Naive thymus-derived CD4-positive, alpha-beta T cell (primary cell): ENCODE measurements at regions not wholly inside any gene's neighbourhood (a gene's known extent, or its start where the extent isn't known, plus 50 kb on each side); places are given as distances from the start of the nearest gene placed in this dataset.

ENCODE experiments used
- ATAC-seq: fragments of 150-1000 bp; cut with Tn5 transposase; 2 replicates; pipeline ENCODE4 v1.10.0; 2021; ENCODE audit warnings: mild to moderate bottlenecking, moderate library complexity
- CTCF ChIA-PET: fragments of 350-600 bp; sonication (Branson Sonifier 250); formaldehyde crosslinking; loops from one replicate; lab custom pipeline; 2021; ENCODE audit warnings: antibody characterized with exemption; lab: Charles Lee
- POLR2A ChIA-PET: fragments of 350-600 bp; sonication (Branson Sonifier 250); formaldehyde crosslinking; loops from one replicate; lab custom pipeline; 2021; ENCODE audit warnings: antibody characterized with exemption, inconsistent platforms; lab: Charles Lee
- DNase-seq, 9 donors: peaks; one replicate each; pipeline versions ENCODE4 v3.0.0 to v3.0.0-alpha.2; 2020 to 2022; ENCODE audit warnings: mixed read lengths in 1 of 9
- H3K27ac ChIP-seq: one replicate; pipeline ENCODE4 v1.7.0; 2013; ENCODE audit warnings: mild to moderate bottlenecking, low read depth, low read length, moderate library complexity
- H3K27me3 ChIP-seq, 2 donors: one replicate each; pipeline ENCODE4 v1.7.0; 2013; ENCODE audit warnings: low read length in 2 of 2, mild to moderate bottlenecking in 2 of 2, moderate library complexity in 2 of 2; ENCODE audit not compliant: control insufficient read depth in 2 of 2, insufficient read depth in 2 of 2
- H3K36me3 ChIP-seq, 3 experiments: 1 replicate in 2 of 3; 2 replicates in 1 of 3; pipeline ENCODE4 v1.7.0; 2013; ENCODE audit warnings: low read length in 3 of 3, mild to moderate bottlenecking in 3 of 3, moderate library complexity in 1 of 3; ENCODE audit not compliant: insufficient read depth in 3 of 3, control insufficient read depth in 2 of 3
- H3K4me1 ChIP-seq, 2 donors: one replicate each; pipeline ENCODE4 v1.7.0; 2013; ENCODE audit warnings: low read length in 2 of 2, mild to moderate bottlenecking in 2 of 2, moderate library complexity in 1 of 2; ENCODE audit not compliant: control insufficient read depth in 2 of 2, insufficient read depth in 2 of 2
- H3K4me3 ChIP-seq: 2 replicates; pipeline ENCODE4 v1.7.0; 2013; ENCODE audit warnings: mild to moderate bottlenecking, low read length
- H3K9me3 ChIP-seq, 3 experiments: 1 replicate in 2 of 3; 2 replicates in 1 of 3; pipeline ENCODE4 v1.7.0; 2013; ENCODE audit warnings: low read length in 3 of 3; ENCODE audit not compliant: control insufficient read depth in 2 of 3
- H3K27ac Mint-ChIP-seq, 9 donors: one replicate each; pipeline ENCODE4 v1.8.0; 2020 to 2022; ENCODE audit warnings: mixed read lengths in 9 of 9, mild to moderate bottlenecking in 8 of 9, moderate library complexity in 5 of 9, inconsistent platforms in 2 of 9
- H3K27me3 Mint-ChIP-seq, 5 donors: one replicate each; pipeline ENCODE4 v1.8.0; 2021 to 2022; ENCODE audit warnings: mixed read lengths in 5 of 5, mild to moderate bottlenecking in 1 of 5
- H3K36me3 Mint-ChIP-seq, 5 donors: one replicate each; pipeline ENCODE4 v1.8.0; 2020 to 2022; ENCODE audit warnings: mixed read lengths in 5 of 5, mild to moderate bottlenecking in 3 of 5, inconsistent platforms in 1 of 5
- H3K4me1 Mint-ChIP-seq, 7 donors: one replicate each; pipeline ENCODE4 v1.8.0; 2020 to 2022; ENCODE audit warnings: mixed read lengths in 7 of 7, mild to moderate bottlenecking in 3 of 7, inconsistent platforms in 1 of 7
- H3K4me3 Mint-ChIP-seq, 10 donors: one replicate each; pipeline ENCODE4 v1.8.0; 2020 to 2022; ENCODE audit warnings: mild to moderate bottlenecking in 10 of 10, mixed read lengths in 10 of 10, moderate library complexity in 6 of 10, inconsistent platforms in 2 of 10
- H3K9me3 Mint-ChIP-seq, 11 donors: one replicate each; pipeline ENCODE4 v1.8.0; 2020 to 2022; ENCODE audit warnings: mixed read lengths in 11 of 11, mild to moderate bottlenecking in 4 of 11, inconsistent platforms in 1 of 11, moderate library complexity in 1 of 11
- intact Hi-C, 2 donors: fragments of 100-400 bp; cut with micrococcal nuclease; formaldehyde crosslinking; loops; one replicate each; pipeline ENCODE4 v1.15.1; 2023

DNA sequence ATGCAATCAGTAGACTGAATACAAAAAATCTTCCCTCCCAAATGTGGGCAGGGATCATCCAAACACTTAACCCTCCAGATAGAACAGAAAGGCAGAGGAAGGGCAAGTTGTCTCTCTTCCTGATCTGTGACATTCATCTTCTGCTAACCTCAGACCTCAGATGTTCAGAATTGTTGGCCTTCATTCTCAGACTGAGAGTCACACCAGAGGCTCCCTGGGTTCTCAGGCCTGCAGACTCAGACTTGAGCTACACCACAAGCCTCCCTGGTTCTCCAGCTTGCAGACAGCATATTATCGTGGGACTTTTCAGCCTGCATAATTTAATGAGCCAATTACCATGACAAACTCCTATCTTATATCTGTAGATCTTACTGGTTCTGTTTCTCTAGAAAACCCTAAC, 1471.6 kb upstream of the ADGRL3 start:
- no peaks in the 10 kb centered on the region for H3K4me1 ChIP-seq
- CTCF ChIA-PET = no interaction called here
- no peak overlapping the region for H3K4me3 ChIP-seq
- no peaks in the 10 kb centered on the region for H3K27me3 ChIP-seq
- intact Hi-C loops = no loop called here
- POLR2A ChIA-PET = no interaction called here
- no peaks in the 10 kb centered on the region for H3K36me3 ChIP-seq
- peaks cover 2 to 16% (median 7%) of the 10 kb centered on the region in 11 donors for H3K9me3 Mint-ChIP-seq
- H3K27ac ChIP-seq = no peak overlapping the region
- DNase-seq (no peak), ATAC-seq (no peak)
- no peaks in the 10 kb centered on the region for H3K27me3 Mint-ChIP-seq
- no peaks in the 10 kb centered on the region for H3K4me1 Mint-ChIP-seq
- peaks cover 0 to 3% (median 0%) of the 10 kb centered on the region in 5 donors for H3K36me3 Mint-ChIP-seq
- no peaks in the 10 kb centered on the region for H3K9me3 ChIP-seq
- no peak overlapping the region for H3K27ac Mint-ChIP-seq
- no peak overlapping the region for H3K4me3 Mint-ChIP-seq

DNA sequence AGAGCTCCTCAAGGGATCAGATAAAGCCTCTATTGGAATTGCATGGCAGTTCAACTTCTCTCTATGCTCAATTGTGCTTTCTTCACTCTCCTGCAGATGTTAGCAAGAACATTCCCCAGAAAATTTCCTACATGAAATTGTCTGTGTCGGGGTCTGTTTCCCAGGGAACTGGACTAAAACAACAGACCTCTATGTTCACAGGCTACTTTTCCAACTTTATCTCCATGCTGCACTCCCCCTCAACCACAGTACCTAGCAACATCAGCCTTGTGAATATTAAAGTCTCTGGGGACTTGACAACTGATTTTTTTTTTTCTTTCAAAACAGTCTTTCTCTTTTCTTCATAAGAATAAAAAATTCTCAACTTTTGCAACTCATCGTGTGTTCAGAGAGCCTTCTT, 1470.8 kb upstream of the ADGRL3 start:
- ATAC-seq = no peak
- Histone ChIP-seq H3K36me3 (no peaks in the 10 kb centered on the region), H3K9me3 (no peaks in the 10 kb centered on the region), H3K4me3 (no peak overlapping the region), H3K27ac (no peak overlapping the region), H3K4me1 (no peaks in the 10 kb centered on the region), H3K27me3 (no peaks in the 10 kb centered on the region)
- no peak for DNase-seq
- intact Hi-C loops = no loop called here
- peaks cover 0 to 3% (median 0%) of the 10 kb centered on the region in 5 donors for H3K36me3 Mint-ChIP-seq
- no peaks in the 10 kb centered on the region for H3K4me1 Mint-ChIP-seq
- H3K4me3 Mint-ChIP-seq = no peak overlapping the region
- POLR2A ChIA-PET = no interaction called here
- no peaks in the 10 kb centered on the region for H3K27me3 Mint-ChIP-seq
- no peak overlapping the region for H3K27ac Mint-ChIP-seq
- CTCF ChIA-PET = no interaction called here
- peaks cover 2 to 15% (median 6%) of the 10 kb centered on the region in 11 donors for H3K9me3 Mint-ChIP-seq

DNA sequence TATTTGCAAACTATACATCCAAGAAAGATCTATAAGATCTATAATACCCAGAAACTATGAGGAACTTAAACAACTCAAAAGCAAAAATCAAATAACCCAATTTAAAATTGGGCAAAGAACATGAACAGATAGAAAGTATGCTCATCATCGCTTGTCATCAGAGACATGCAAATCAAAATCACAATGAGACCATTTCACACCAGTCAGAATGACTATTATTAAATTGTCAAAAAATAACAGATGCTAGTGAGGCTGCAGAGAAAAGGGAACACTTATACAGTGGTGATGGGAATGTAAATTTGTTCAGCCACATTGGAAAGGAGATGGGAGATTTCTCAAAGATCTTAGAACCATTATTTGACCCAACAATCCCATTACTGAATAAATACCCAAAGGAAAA, 1451.7 kb upstream of the ADGRL3 start:
- Histone ChIP-seq H3K4me1 (no peaks in the 10 kb centered on the region), H3K27ac (no peak overlapping the region), H3K36me3 (no peaks in the 10 kb centered on the region), H3K9me3 (no peaks in the 10 kb centered on the region), H3K27me3 (no peaks in the 10 kb centered on the region), H3K4me3 (no peak overlapping the region)
- intact Hi-C loops = no loop called here
- no peak overlapping the region for H3K4me3 Mint-ChIP-seq
- no peaks in the 10 kb centered on the region for H3K36me3 Mint-ChIP-seq
- DNase-seq (no peak), ATAC-seq (no peak)
- ChIA-PET POLR2A (no interaction called here), CTCF (no interaction called here)
- H3K27ac Mint-ChIP-seq = no peak overlapping the region
- H3K4me1 Mint-ChIP-seq = no peaks in the 10 kb centered on the region
- peaks cover 0 to 20% (median 4%) of the 10 kb centered on the region in 11 donors for H3K9me3 Mint-ChIP-seq
- H3K27me3 Mint-ChIP-seq = no peaks in the 10 kb centered on the region

DNA sequence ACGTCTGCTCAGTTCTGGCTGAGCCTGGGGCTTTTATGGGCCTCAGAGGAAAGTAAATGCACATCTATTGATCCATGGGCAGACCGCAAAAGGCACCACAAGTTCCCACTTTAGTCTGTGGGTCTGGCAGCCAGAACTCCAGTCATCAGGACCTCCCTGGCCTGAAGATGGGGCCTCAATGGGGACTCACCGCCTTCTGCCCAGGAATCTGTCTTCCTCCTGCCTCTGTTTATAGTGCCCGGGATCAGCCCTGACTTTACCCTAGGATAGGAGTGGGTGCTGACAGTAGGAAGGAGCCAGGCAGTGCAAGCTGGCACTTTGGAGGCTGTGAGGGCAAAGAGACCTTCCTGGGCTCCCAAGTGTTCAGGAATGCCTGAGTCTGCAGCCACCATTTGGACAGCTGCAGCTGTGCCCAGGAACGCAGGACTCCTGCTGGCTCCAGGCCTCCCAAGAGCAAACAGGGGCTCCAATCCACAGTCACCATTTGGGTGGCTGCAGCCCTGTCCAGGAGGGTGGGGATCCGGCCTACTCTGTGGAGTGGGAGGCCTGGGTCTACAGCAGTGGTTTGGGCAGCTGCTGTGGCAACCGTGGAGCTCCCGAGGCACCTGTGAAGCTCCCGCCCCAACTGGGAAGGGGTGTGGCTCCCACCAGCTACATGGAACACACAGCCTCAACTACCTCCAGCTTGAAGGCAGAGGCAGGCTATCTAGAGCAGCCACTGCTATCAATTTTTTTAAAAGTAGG, 1440.9 kb upstream of the ADGRL3 start:
- Mint-ChIP-seq H3K36me3 (no peaks in the 10 kb centered on the region), H3K9me3 (peaks cover 0 to 34% (median 7%) of the 10 kb centered on the region in 11 donors), H3K4me3 (no peak overlapping the region), H3K27ac (no peak overlapping the region), H3K27me3 (no peaks in the 10 kb centered on the region), H3K4me1 (no peaks in the 10 kb centered on the region)
- no peak for ATAC-seq
- POLR2A ChIA-PET = no interaction called here
- Histone ChIP-seq H3K27me3 (no peaks in the 10 kb centered on the region), H3K4me1 (no peaks in the 10 kb centered on the region), H3K4me3 (no peak overlapping the region), H3K9me3 (peaks cover 0 to 9% (median 0%) of the 10 kb centered on the region in 3 experiments), H3K36me3 (no peaks in the 10 kb centered on the region), H3K27ac (no peak overlapping the region)
- CTCF ChIA-PET = no interaction called here
- intact Hi-C loops = no loop called here
- no peak for DNase-seq

DNA sequence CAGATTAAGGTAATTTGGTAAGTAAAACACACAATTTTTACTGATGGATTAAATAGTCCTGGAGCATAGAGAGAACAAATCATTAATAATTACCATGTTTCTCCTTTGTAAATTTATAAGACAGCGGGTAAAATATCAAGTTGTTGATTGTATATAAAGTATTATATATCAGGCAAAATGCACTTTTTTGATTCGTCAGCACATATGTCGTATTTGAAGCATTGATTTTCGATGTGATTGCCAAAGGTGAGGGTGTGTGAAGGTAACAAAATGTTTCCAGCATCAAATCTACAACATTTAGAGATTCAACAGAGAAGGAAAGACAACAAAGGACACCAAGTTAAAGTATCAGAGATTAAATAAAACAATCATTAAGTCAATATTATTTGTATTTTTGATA, 1437.8 kb upstream of the ADGRL3 start:
- H3K4me3 Mint-ChIP-seq = no peak overlapping the region
- H3K27ac Mint-ChIP-seq = no peak overlapping the region
- ATAC-seq = no peak
- POLR2A ChIA-PET = no interaction called here
- no peak for DNase-seq
- Histone ChIP-seq H3K27ac (no peak overlapping the region), H3K4me1 (no peaks in the 10 kb centered on the region), H3K4me3 (no peak overlapping the region), H3K36me3 (no peaks in the 10 kb centered on the region), H3K27me3 (no peaks in the 10 kb centered on the region), H3K9me3 (peaks cover 0 to 9% (median 0%) of the 10 kb centered on the region in 3 experiments)
- peaks cover 0 to 30% (median 3%) of the 10 kb centered on the region in 11 donors for H3K9me3 Mint-ChIP-seq
- CTCF ChIA-PET = no interaction called here
- H3K27me3 Mint-ChIP-seq = no peaks in the 10 kb centered on the region
- intact Hi-C loops = no loop called here
- no peaks in the 10 kb centered on the region for H3K4me1 Mint-ChIP-seq
- H3K36me3 Mint-ChIP-seq = no peaks in the 10 kb centered on the region

DNA sequence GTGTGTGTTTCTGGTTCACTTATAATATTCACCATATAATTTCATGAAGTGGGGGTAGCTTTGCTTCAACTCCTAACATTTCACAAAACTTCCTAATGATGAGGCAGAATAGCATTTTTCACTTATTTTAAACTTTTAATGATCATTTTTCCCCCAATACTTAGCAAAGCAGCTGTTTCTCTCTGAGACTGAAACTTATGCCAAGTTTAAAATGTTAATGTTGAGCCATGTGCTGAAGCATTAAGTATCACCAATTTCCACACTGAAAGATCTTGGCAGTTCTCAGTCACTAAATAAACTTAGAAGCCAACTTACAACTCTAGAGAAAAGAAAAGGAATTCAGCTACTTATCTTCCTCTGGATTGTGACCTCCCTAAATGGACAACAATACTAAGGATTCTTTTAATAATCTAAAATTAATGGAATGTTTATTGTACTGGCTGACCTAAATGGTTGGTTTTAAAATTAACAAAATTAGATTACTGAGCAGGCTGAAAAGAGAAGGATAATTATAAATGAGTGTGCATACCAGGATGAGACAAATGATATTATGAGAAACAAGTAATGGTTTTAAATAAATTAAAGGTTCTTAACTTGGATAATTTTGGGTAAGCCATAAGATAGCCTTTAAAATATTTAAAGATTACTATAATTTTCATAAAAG, 1429.4 kb upstream of the ADGRL3 start:
- Histone ChIP-seq H3K36me3 (no peaks in the 10 kb centered on the region), H3K4me3 (no peak overlapping the region), H3K4me1 (no peaks in the 10 kb centered on the region), H3K27ac (no peak overlapping the region), H3K9me3 (no peaks in the 10 kb centered on the region), H3K27me3 (no peaks in the 10 kb centered on the region)
- DNase-seq = no peak
- Mint-ChIP-seq H3K4me3 (no peak overlapping the region), H3K27ac (no peak overlapping the region), H3K27me3 (no peaks in the 10 kb centered on the region), H3K4me1 (peaks cover 0 to 1% (median 0%) of the 10 kb centered on the region in 7 donors), H3K9me3 (peaks cover 0 to 14% (median 0%) of the 10 kb centered on the region in 11 donors), H3K36me3 (no peaks in the 10 kb centered on the region)
- ATAC-seq = no peak
- intact Hi-C loops = no loop called here
- CTCF ChIA-PET = no interaction called here
- POLR2A ChIA-PET = no interaction called here
